ENCODE measurements at regions not wholly inside any gene's neighbourhood (a gene's known extent, or its start where the extent isn't known, plus 50 kb on each side); places are given as distances from the start of the nearest gene placed in this dataset.

DNA sequence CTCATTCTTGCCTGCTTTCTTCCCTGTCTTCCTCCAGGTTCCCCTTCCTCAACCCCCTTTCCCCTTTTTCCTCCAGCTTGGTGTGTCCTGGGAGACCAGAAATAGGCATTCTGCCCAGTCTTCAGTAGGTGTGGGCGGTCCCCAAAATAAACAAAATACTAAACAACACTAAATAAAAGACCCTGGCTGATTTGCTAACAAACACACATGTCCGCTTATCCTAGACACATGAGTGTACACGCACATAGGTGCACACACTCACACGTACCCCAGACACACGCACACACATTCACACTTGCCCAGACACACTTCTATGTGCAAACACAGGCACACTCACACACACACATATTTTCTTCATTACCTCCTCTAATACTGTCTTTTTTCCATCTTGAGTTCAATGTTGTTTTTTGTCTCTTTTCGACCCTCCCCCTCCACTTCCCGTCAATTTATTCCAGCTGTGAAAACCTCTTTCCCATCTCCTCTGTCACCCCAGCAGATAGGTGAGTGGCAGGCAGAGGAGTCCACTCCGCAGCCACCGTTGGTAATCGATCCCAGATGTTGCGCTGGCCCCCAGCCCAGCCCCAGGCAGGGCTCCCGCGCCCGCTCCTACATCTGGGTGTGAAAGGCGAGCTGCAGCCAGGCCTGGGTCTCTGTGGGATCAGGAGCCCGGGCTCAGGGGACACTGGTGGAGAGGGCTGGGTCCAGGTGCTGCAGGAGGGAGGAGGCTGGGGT lies 56.9 kb upstream of the FOXP4 start:
- ChIA-PET POLR2A (ENCODE audit: unreplicated experiment) (no interaction called here), CTCF (no interaction called here)
- peak overlapping the region; percentile 27; the same call in 1 of the 2 replicates for H4K91ac ChIP-seq (ENCODE audit: insufficient read depth, low read depth, low read length)
- peak overlapping the region; percentile 62 for H2AK5ac ChIP-seq (ENCODE audit: low read depth, low read length)
- H3K56ac ChIP-seq (ENCODE audit: extremely low read depth, insufficient read depth, low read length): no peak overlapping the region
- BruUV-seq (replicated peaks): no TSS peak
- WGBS, 2 experiments (ENCODE audit: extremely low coverage in 2 of 2, insufficient read length in 1 of 2): 44% methylated on average over 7 of the region's 16 CpGs; no CpG with 5 or more reads in 1 of the 2 experiments
- in situ Hi-C loops (cut with MboI; ENCODE audit: low sequenced_read_pairs): no loop called here
- peak overlapping the region in 1 of 2 experiments; percentile 80; a peak in 3 of 4 replicates for H4K8ac ChIP-seq (ENCODE audit: low read depth in 2 of 2, low read length in 2 of 2)
- peak overlapping the region; percentile 3; the same call in 1 of the 2 replicates for H3K18ac ChIP-seq (ENCODE audit: low read depth, low read length)
- H3K9me3 ChIP-seq (ENCODE audit: control insufficient read depth, insufficient read depth, low read length): no peaks in the 10 kb centered on the region
- H3K36me3 ChIP-seq (ENCODE audit: control insufficient read depth, insufficient read depth, low read length): no peaks in the 10 kb centered on the region
- peak; percentile 56 for DNase-seq
- peaks cover 3% of the 10 kb centered on the region; the same call in 1 of the 2 replicates for H3K9me1 ChIP-seq (ENCODE audit: insufficient read depth, low read length)
- H2AK9ac ChIP-seq (replicated peaks; ENCODE audit: low read depth, low read length, poor library complexity): peak overlapping the region; percentile 75
- H3K14ac ChIP-seq (replicated peaks; ENCODE audit: low read depth, low read length): no peak overlapping the region; the same call in 1 of the 2 replicates
- H3K27me3 ChIP-seq (ENCODE audit: control insufficient read depth, insufficient read depth, low read length): peaks cover 31% of the 10 kb centered on the region
- H3K4ac ChIP-seq (ENCODE audit: low read depth, low read length): peak overlapping the region; percentile 41; the same call in 1 of the 2 replicates
- H3K27ac ChIP-seq (ENCODE audit: insufficient read depth, low read length): no peak overlapping the region
- no peak overlapping the region for H2BK5ac ChIP-seq (ENCODE audit: low read depth, low read length, poor library complexity, severe bottlenecking)
- H3K23ac ChIP-seq (ENCODE audit: low read depth, low read length): no peak overlapping the region
- ATAC-seq (ENCODE audit: low read depth): no peak; the same call in 1 of the 2 replicates
- H2AFZ ChIP-seq (replicated peaks; ENCODE audit: low read length, poor library complexity): peak overlapping the region; percentile 77
- peak overlapping the region; percentile 38; the same call in 1 of the 2 replicates for H2BK20ac ChIP-seq (ENCODE audit: low read depth, low read length)
- H3K9ac ChIP-seq (ENCODE audit: low read depth, low read length): no peak overlapping the region
- H2BK15ac ChIP-seq (ENCODE audit: low read depth, low read length): peak overlapping the region; percentile 69; the same call in 2 of the 3 replicates
- H3K4me1 ChIP-seq (ENCODE audit: control insufficient read depth, insufficient read depth, low read length): peaks cover 15% of the 10 kb centered on the region
- H4K20me1 ChIP-seq (ENCODE audit: insufficient read depth, low read length): no peaks in the 10 kb centered on the region
- no peak overlapping the region for H3K4me3 ChIP-seq (ENCODE audit: insufficient read depth, low read depth, low read length)
- H4K5ac ChIP-seq (ENCODE audit: low read depth, low read length): peak overlapping the region; percentile 9; the same call in 1 of the 2 replicates
- dilution Hi-C loops (cut with HindIII; ENCODE audit: low sequenced_read_pairs, unreplicated experiment): no loop called here
- no peaks in the 10 kb centered on the region for H3K79me1 ChIP-seq (ENCODE audit: low read depth in 1 of 2, low read length in 2 of 2)
- H2BK120ac ChIP-seq (ENCODE audit: low read depth, low read length): peak overlapping the region; percentile 68; the same call in 1 of the 2 replicates
- H3K4me2 ChIP-seq (ENCODE audit: low read depth, low read length): peak overlapping the region; percentile 1; the same call in 1 of the 2 replicates
- intact Hi-C loops (cut with micrococcal nuclease): no loop called here
- no peak for TF ChIP-seq POLR2A (IDR thresholded peaks at IDR 0.05; ENCODE audit: low read depth, low read length)
- no peak for TF ChIP-seq RCOR1 (IDR thresholded peaks at IDR 0.05; ENCODE audit: insufficient replicate concordance, low read length)
- no peak for TF ChIP-seq MAZ (IDR thresholded peaks at IDR 0.05; ENCODE audit: borderline replicate concordance, low read depth, low read length)
- TF ChIP-seq CHD1 (IDR thresholded peaks at IDR 0.05; ENCODE audit: low read depth, low read length): no peak
- TF ChIP-seq RFX5 (IDR thresholded peaks at IDR 0.05; ENCODE audit: low read depth, low read length): no peak
- TF ChIP-seq, protein P1, sequence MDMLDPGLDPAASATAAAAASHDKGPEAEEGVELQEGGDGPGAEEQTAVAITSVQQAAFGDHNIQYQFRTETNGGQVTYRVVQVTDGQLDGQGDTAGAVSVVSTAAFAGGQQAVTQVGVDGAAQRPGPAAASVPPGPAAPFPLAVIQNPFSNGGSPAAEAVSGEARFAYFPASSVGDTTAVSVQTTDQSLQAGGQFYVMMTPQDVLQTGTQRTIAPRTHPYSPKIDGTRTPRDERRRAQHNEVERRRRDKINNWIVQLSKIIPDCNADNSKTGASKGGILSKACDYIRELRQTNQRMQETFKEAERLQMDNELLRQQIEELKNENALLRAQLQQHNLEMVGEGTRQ (IDR thresholded peaks at IDR 0.05; ENCODE audit: low read depth, low read length): no peak
- TF ChIP-seq CEBPB (IDR thresholded peaks at IDR 0.05; ENCODE audit: low read depth, low read length): no peak

Data from IMR-90 (cell line).